ENCODE measurements at regions not wholly inside any gene's neighbourhood (a gene's known extent, or its start where the extent isn't known, plus 50 kb on each side); places are given as distances from the start of the nearest gene placed in this dataset.
A peak's percentile ranks its signal among the peaks of the same experiment; 100 is the strongest.

- TF ChIP-seq CTCF (IDR thresholded peaks at IDR 0.05) (no peak), EZH2 (IDR thresholded peaks at IDR 0.05; ENCODE audit: borderline replicate concordance, insufficient read depth, low read depth, low read length, poor library complexity, severe bottlenecking) (peak; percentile 92)
Measured at GRCh38 chr7:155373359-155374273, 75.9 kb downstream of the INSIG1 start.

Data from B cell (primary cell).